G401 (cell line): ENCODE measurements at regions not wholly inside any gene's neighbourhood (a gene's known extent, or its start where the extent isn't known, plus 50 kb on each side); places are given as distances from the start of the nearest gene placed in this dataset.

Experiments
- DNase-seq: peaks from one replicate; pipeline ENCODE4 v3.0.0-alpha.2; 2015; ENCODE audit warnings: low spot score
- in situ Hi-C: cut with HindIII; loops from 2 replicates; pipeline ENCODE4 v1.10.0; 2016; ENCODE audit warnings: low sequenced_read_pairs, mixed read lengths

- no peak for DNase-seq
- in situ Hi-C loops = no loop called here
These were observed 163.6 kb downstream of the SPRY1 start for GRCh38 chr4:123559955-123560871.

- no peak for DNase-seq
- in situ Hi-C loops = no loop called here
These were observed 164.9 kb downstream of the SPRY1 start for GRCh38 chr4:123561525-123561924.

DNA sequence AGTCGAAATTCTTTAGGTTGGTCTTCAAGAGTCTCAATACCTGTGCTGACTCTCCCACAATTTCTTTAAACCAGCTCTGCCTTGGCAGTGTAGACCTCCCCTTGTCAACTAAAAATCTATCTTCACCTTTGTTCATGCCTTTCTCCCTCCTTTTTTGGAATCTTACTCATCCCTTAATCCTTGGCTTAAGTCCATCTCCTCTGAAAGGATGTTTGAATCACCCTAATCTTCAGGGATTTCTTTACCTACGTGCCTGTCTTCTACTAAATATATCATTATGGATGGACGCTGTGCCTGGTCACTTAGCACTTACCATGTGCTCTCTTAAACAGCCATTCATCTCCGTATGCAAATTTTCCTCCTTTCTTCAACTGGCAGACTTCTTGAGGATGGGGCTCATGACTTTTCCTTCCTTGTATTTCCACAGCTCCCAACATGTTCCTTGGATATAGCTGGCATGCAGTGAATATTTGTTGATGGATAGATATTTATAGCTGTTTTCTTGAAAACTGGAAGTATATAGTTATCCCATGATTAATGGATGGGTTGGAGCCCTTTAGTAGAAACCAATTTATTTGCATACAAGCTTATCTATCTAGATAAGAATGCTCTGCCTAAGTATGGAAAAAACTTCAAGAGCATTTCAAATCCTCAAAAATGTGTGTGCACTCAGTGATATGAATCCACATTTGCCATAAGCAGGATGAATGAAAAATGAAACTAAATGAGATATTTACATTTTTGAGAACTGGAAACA, 166.6 kb downstream of the SPRY1 start:
- in situ Hi-C loops = no loop called here
- no peak for DNase-seq

DNA sequence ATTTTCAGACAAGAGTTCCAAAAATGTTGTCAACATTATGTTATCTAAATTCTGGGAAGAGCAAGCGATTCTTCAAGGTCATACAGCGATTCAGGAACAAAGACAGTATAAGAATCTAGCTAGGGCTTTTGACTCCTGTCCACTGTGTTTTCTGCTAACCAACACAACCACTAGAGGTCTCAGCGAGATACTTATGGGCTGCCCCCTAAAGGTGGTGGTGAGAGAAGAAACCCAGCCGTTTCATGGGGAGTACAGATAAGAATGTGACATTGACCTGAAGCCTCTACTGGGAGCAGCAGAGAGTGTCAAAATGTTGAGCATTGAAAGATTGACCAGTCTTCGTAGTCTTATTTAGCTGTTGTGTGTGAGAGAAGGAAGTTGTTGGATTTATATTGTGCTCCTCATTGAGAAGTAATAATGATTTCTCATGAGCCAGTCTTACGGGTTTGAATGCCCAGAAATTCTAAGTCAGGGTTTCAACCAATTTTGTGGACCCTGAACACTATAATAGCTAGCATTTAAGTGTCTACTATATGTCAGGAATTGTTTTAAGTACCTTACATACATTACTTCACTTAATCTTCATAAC, 168.3 kb downstream of the SPRY1 start:
- in situ Hi-C loops = no loop called here

GRCh38 chr4:123568936-123569335, 172.3 kb downstream of the SPRY1 start:
- in situ Hi-C loops = no loop called here
- no peak for DNase-seq

More for the DNA sequence above, 168.3 kb downstream of the SPRY1 start:
- peak; percentile 63 for DNase-seq

- in situ Hi-C loops = no loop called here
- no peak for DNase-seq
These were observed 172.9 kb downstream of the SPRY1 start for GRCh38 chr4:123569541-123569940.

DNA sequence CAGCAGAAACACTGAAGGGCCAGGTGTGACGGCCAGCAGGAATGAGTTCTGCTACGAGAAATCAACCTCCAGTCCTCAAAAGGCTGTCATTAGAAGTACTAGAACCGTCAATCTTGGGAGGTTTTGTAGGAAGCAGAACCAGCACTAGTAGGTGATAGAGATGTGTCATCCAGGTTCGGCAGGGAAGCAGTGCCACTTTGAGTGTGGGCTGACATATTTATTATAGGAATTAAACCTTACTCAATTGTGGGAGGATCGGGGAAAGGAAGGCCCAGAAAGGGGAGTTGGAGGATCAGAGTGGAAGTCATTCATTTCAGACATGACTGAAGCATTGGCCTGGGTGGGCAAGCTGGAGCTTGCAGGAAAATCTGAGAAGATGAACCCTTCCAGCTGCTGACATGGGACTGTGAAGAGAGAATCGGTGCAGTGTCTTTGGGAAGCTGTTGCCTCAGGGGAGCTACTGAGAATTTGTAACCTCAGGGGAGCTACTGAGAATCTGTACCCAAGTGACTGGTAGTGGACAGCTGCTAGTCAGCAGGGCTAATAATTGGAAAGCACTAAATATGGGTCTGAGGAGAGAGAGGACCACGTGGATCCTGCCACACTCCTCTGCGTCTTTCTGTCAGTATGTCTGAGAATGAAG, 177.4 kb downstream of the SPRY1 start:
- in situ Hi-C loops = no loop called here
- no peak for DNase-seq

DNA sequence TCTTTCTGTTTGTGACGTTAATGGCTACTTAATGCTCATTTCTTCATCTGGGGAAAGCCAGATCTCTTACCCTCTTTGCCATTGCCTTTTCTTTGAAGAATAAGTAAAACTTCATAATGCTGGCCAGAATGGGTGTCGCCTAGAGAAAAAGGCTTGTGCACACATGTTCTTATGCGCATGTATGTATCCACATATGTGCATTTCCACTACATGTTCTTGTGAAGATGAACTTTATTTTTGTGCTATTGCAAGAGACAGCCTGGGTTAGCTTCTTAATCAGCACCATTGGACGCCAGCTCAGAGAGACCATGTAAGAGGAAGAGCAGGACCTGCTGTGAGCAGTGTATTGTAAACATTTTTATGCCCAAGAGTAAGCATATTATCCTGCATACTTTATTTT, 178.7 kb downstream of the SPRY1 start:
- no peak for DNase-seq
- in situ Hi-C loops = no loop called here

DNA sequence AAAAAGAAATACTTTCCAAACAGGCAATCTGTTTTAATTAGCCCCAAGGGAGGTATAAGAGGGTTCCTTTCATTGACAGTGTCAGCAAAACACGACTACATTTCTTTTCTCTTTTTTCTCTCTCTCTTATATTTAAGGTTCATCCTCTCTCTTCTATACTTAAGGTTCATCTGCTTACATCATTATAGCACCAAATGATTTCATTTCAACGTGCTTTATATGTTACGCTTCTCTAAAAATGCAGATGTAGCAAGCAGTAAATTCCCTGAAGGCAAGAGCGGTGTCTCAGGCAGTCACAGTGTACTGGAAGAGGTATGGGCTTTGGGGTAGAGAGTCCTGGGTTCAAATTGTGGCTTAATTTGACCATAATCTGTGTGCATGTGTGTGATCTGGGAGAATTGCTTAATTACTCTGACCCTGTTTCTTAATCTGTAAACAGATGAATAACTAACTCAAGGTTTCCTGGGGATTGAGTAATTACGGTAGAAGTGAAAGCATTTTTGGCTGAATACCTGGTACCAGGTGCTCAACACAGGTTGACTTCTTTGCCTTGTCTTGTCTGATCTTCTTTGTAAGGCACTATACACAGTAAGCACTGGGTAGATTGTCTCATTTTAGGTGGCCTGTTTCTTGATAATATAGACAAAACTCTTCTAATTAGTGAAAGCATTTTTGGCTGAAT, 180.8 kb downstream of the SPRY1 start:
- in situ Hi-C loops = no loop called here
- DNase-seq = no peak

DNA sequence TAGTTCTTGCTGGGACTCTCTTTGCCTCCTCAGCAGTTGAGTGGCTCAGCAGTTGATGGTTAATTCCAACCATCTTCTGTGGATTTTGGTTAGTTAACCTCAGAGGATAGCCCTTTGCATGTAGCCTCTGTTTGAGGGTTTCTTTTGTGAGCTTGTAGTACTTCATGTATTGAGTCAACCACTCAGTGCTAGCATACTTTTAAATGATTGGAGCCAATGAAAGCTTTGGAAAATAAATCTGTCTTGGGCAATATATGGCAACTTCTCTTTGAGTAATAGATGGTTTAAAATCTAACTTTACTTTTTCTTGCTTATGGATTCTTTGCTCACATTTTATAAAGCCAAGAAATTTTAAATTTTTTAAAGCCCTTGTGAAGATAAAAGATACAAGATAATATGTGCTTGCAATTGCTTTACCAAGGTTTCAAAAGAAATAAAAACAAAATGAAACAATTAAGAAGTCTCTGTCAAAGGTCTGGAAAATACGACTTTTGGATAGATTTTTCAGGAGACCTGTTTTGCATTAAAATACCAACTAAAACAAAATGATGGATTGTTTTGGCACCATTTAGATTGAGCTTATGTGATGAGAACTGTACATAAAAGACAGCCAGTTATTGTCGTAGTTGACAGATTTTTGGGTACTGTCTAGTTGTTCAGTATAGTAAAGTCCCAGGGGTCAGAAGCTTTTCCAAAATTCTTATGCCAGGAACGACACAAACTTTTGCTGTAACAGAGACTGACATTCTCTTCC, 181.9 kb downstream of the SPRY1 start:
- DNase-seq = no peak
- in situ Hi-C loops = no loop called here

DNA sequence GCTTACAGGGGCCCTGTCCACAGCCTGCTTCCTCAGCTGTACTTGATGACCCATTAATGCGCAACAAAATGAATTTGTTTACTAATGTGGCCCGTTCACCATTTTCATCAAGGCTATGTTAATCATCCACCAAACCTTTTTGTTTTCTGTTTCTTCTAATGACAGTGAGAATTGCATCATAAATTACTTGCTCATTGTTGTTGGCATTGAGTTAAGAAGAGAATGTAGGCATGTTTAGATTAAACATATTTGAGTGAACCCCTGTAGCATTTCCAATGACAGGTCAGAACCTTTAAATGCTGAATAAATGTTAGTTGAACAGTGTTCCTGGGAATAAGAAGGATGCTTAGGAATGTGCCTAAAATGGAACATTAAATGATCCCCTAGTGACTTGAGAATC, 183.4 kb downstream of the SPRY1 start:
- in situ Hi-C loops = no loop called here
- DNase-seq = no peak

- DNase-seq = no peak
- in situ Hi-C loops = no loop called here
These were observed 184.5 kb downstream of the SPRY1 start for GRCh38 chr4:123580981-123581664.

- in situ Hi-C loops = no loop called here
- no peak for DNase-seq
These were observed 185.2 kb downstream of the SPRY1 start for GRCh38 chr4:123581802-123582201.

DNA sequence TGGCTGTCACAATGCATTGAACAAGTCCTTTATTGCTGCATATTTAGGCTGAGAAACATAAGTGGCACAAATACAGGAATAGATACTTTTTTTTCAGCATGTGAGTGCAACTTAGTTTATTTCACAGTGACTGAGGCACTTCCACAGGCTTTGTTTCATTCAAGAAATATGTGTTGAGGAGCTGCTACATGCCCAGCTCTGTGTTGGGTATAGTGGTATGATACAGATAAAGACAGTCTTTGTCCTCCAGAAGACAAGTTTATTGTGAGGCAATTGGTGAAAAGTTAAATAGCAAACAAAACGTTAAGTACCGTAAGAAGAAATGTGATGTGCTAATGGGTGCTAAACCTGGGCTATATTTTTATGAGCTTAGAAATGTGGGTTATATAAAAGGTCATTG, 186.4 kb downstream of the SPRY1 start:
- DNase-seq = no peak
- in situ Hi-C loops = no loop called here

- in situ Hi-C loops = no loop called here
These were observed 188.5 kb downstream of the SPRY1 start for GRCh38 chr4:123585111-123585510.

GRCh38 chr4:123587983-123588494, 191.4 kb downstream of the SPRY1 start:
- in situ Hi-C loops = no loop called here
- no peak for DNase-seq

More at GRCh38 chr4:123585111-123585510, 188.5 kb downstream of the SPRY1 start:
- DNase-seq = no peak

- DNase-seq = peak; percentile 23
- in situ Hi-C loops = no loop called here
These were observed 192.1 kb downstream of the SPRY1 start for GRCh38 chr4:123588631-123589241.
